ENCODE measurements at regions not wholly inside any gene's neighbourhood (a gene's known extent, or its start where the extent isn't known, plus 50 kb on each side); places are given as distances from the start of the nearest gene placed in this dataset.

DNA sequence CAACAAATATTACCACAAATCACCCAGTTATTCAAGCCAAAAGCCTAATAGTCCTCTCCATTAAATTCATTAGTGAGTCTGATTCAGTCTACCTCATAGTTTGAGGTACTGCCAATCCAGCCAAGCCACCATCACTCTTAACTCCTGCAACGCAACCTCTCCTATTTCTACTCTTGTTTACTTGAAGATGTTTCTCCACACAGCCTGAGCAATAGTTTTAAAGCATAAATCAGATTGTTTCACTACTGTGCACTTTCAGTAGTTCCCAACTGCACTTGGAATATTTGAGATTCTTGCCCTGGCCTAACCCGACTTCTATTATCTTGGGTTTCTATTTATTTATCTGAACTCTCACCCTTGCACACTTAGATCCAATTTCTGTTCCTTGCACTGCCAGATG, 85.5 kb downstream of the YIPF5 start:
- peaks cover 7% of the 10 kb centered on the region for H3K9me3 ChIP-seq (replicated peaks; ENCODE audit: control insufficient read depth, low read depth, low read length)
- no peaks in the 10 kb centered on the region for H3K36me3 ChIP-seq (ENCODE audit: control insufficient read depth, insufficient read depth, low read length)
- WGBS (ENCODE audit: insufficient coverage) = 83% methylated on average over 1 of the region's 2 CpGs
- H3K4me3 ChIP-seq (ENCODE audit: low read length) = no peak overlapping the region
- no peak overlapping the region for H3K27ac ChIP-seq (ENCODE audit: low read length)
- peaks cover 8% of the 10 kb centered on the region for H3K4me1 ChIP-seq (ENCODE audit: control insufficient read depth, insufficient read depth, low read length)
- DNase-seq = no peak
- no peaks in the 10 kb centered on the region for H3K27me3 ChIP-seq (ENCODE audit: control insufficient read depth, insufficient read depth, low read length)

GRCh38 chr5:144085381-144085780, 85.1 kb downstream of the YIPF5 start:
- H3K4me3 ChIP-seq (ENCODE audit: low read length) = no peak overlapping the region
- H3K27me3 ChIP-seq (ENCODE audit: control insufficient read depth, insufficient read depth, low read length) = no peaks in the 10 kb centered on the region
- H3K36me3 ChIP-seq (ENCODE audit: control insufficient read depth, insufficient read depth, low read length) = no peaks in the 10 kb centered on the region
- no peak for DNase-seq
- no CpG with 5 or more reads among the region's 3 CpGs for WGBS (ENCODE audit: insufficient coverage)
- H3K27ac ChIP-seq (ENCODE audit: low read length) = no peak overlapping the region
- H3K9me3 ChIP-seq (replicated peaks; ENCODE audit: control insufficient read depth, low read depth, low read length) = peaks cover 7% of the 10 kb centered on the region
- H3K4me1 ChIP-seq (ENCODE audit: control insufficient read depth, insufficient read depth, low read length) = peaks cover 9% of the 10 kb centered on the region

DNA sequence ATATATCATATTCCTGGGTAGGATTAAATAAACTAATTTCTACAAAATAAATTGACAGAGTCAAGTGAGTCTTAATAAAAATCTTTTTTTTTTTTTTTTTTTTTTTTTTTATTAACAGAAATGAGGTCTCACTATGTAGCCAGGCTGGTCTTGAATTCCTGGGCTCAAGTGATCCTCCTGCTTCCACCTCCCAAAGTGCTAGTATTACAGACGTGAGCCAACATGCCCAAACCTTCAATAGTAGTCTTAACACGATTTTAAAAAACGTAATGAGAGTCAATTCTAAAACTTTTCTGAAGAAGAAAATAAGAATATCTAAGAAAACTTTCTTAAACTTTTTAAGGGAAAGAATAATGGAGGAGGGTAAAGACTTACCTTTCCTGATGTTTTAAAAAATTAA, 84.2 kb downstream of the YIPF5 start:
- WGBS (ENCODE audit: insufficient coverage) = no CpG with 5 or more reads among the region's 3 CpGs
- no peak overlapping the region for H3K27ac ChIP-seq (ENCODE audit: low read length)
- H3K36me3 ChIP-seq (ENCODE audit: control insufficient read depth, insufficient read depth, low read length) = no peaks in the 10 kb centered on the region
- no peak overlapping the region for H3K4me3 ChIP-seq (ENCODE audit: low read length)
- DNase-seq = no peak
- no peaks in the 10 kb centered on the region for H3K27me3 ChIP-seq (ENCODE audit: control insufficient read depth, insufficient read depth, low read length)
- peaks cover 10% of the 10 kb centered on the region for H3K4me1 ChIP-seq (ENCODE audit: control insufficient read depth, insufficient read depth, low read length)
- H3K9me3 ChIP-seq (replicated peaks; ENCODE audit: control insufficient read depth, low read depth, low read length) = peaks cover 4% of the 10 kb centered on the region

DNA sequence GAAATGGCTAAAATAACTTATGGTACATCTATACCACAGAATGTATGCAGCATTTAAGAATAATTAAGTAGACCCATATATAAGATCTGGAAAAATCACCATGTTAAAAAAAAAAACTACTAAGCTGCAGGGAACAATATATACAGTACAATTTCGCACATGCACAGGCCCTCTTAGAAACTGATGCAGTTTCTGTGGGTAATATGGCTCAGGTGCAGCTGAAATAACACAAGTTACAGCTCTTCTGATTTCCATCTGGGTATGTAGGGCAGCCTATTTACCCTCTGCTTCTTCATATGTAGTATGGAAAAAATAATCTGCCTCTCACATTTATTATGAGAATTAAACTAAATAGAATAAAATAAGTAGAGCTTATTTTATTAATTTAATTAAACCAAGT, 82.9 kb downstream of the YIPF5 start:
- Histone ChIP-seq H3K27ac (ENCODE audit: low read length) (no peak overlapping the region), H3K36me3 (ENCODE audit: control insufficient read depth, insufficient read depth, low read length) (no peaks in the 10 kb centered on the region), H3K4me3 (ENCODE audit: low read length) (no peak overlapping the region), H3K4me1 (ENCODE audit: control insufficient read depth, insufficient read depth, low read length) (peaks cover 12% of the 10 kb centered on the region), H3K27me3 (ENCODE audit: control insufficient read depth, insufficient read depth, low read length) (no peaks in the 10 kb centered on the region), H3K9me3 (replicated peaks; ENCODE audit: control insufficient read depth, low read depth, low read length) (no peaks in the 10 kb centered on the region)
- WGBS (ENCODE audit: insufficient coverage) = no CpG with 5 or more reads among the region's 1 CpG
- no peak for DNase-seq

DNA sequence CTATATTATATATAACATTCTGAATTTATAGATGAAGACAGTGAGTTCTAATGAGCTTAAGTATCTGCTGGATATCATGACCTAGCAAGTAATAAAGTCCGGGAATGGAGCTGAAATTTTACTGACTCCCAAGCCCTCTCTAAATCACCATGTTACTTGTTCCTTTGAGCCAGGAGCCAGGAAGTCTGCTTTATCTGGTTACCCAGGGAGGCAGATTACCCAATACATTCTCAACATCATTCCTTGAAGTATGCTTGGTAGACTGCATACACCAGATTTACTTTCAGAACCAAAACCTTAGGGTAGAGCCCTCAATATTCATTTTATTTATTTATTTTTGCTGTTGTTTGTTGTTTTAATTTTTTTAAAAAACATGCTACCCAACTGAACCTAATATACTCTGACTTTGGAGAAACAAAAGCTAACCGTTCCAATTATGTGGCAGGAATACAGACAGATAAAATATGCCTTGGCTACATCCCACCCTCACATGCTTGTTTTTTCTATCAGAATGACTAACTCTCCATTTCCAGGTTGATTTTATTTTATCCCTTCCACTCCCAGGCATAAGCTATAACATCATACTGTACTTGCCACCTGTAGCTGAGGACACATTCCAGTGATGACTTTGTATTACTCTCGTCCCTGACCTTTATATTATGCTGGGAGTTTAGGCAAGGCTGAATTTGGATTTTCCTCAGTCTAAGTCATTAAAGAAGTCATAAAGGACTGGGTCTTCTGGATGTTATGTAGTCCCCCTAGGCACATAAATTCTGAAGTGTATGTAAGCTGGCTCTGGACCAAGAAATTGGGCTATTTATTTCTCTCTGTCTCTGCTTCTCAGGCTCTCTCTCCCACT, 82.0 kb downstream of the YIPF5 start:
- peak; percentile 90 for DNase-seq
- 80% methylated on average over 1 of the region's 3 CpGs for WGBS (ENCODE audit: insufficient coverage)
- H3K27me3 ChIP-seq (ENCODE audit: control insufficient read depth, insufficient read depth, low read length) = no peaks in the 10 kb centered on the region
- H3K4me3 ChIP-seq (ENCODE audit: low read length) = no peak overlapping the region
- H3K4me1 ChIP-seq (ENCODE audit: control insufficient read depth, insufficient read depth, low read length) = peaks cover 12% of the 10 kb centered on the region
- peak overlapping the region; percentile 83 for H3K27ac ChIP-seq (ENCODE audit: low read length)
- H3K36me3 ChIP-seq (ENCODE audit: control insufficient read depth, insufficient read depth, low read length) = no peaks in the 10 kb centered on the region
- no peaks in the 10 kb centered on the region for H3K9me3 ChIP-seq (replicated peaks; ENCODE audit: control insufficient read depth, low read depth, low read length)

- Histone ChIP-seq H3K27me3 (ENCODE audit: control insufficient read depth, insufficient read depth, low read length) (no peaks in the 10 kb centered on the region), H3K9me3 (replicated peaks; ENCODE audit: control insufficient read depth, low read depth, low read length) (no peaks in the 10 kb centered on the region), H3K4me1 (ENCODE audit: control insufficient read depth, insufficient read depth, low read length) (peaks cover 12% of the 10 kb centered on the region), H3K27ac (ENCODE audit: low read length) (peak overlapping the region; percentile 83), H3K4me3 (ENCODE audit: low read length) (no peak overlapping the region), H3K36me3 (ENCODE audit: control insufficient read depth, insufficient read depth, low read length) (no peaks in the 10 kb centered on the region)
- DNase-seq = peak; percentile 75
- WGBS (ENCODE audit: insufficient coverage) = no CpG with 5 or more reads among the region's 2 CpGs
Measured at GRCh38 chr5:144089401-144090021, 80.9 kb downstream of the YIPF5 start.

GRCh38 chr5:144092508-144092907, 78.0 kb downstream of the YIPF5 start:
- WGBS (ENCODE audit: insufficient coverage) = no CpG with 5 or more reads among the region's 3 CpGs
- peaks cover 3% of the 10 kb centered on the region for H3K9me3 ChIP-seq (replicated peaks; ENCODE audit: control insufficient read depth, low read depth, low read length)
- peaks cover 12% of the 10 kb centered on the region for H3K4me1 ChIP-seq (ENCODE audit: control insufficient read depth, insufficient read depth, low read length)
- H3K36me3 ChIP-seq (ENCODE audit: control insufficient read depth, insufficient read depth, low read length) = no peaks in the 10 kb centered on the region
- no peak for DNase-seq
- no peaks in the 10 kb centered on the region for H3K27me3 ChIP-seq (ENCODE audit: control insufficient read depth, insufficient read depth, low read length)
- no peak overlapping the region for H3K4me3 ChIP-seq (ENCODE audit: low read length)
- no peak overlapping the region for H3K27ac ChIP-seq (ENCODE audit: low read length)

DNA sequence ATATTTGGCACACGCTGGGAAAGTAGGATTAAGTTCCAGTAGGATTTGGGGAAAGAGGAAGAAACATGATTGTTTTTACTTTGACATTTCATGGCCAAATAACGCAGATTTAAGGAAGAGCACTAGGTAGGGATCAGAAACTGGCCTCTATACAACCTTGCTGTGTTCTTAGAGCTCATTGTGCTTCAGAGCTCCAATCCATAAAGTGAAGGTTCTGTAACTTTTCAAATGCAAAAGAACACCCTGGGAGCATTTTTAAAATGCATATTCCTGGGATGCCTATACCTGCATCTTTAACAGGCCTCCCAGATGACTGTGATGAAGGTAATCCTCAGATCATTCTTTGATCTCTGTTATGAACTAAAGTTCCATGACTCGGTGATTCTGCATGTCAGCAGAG, 77.1 kb downstream of the YIPF5 start:
- H3K9me3 ChIP-seq (replicated peaks; ENCODE audit: control insufficient read depth, low read depth, low read length) = peaks cover 3% of the 10 kb centered on the region
- H3K36me3 ChIP-seq (ENCODE audit: control insufficient read depth, insufficient read depth, low read length) = no peaks in the 10 kb centered on the region
- 14% methylated on average over 1 of the region's 3 CpGs for WGBS (ENCODE audit: insufficient coverage)
- H3K4me1 ChIP-seq (ENCODE audit: control insufficient read depth, insufficient read depth, low read length) = peaks cover 12% of the 10 kb centered on the region
- H3K4me3 ChIP-seq (ENCODE audit: low read length) = no peak overlapping the region
- no peak overlapping the region for H3K27ac ChIP-seq (ENCODE audit: low read length)
- DNase-seq = peak; percentile 30
- no peaks in the 10 kb centered on the region for H3K27me3 ChIP-seq (ENCODE audit: control insufficient read depth, insufficient read depth, low read length)

DNA sequence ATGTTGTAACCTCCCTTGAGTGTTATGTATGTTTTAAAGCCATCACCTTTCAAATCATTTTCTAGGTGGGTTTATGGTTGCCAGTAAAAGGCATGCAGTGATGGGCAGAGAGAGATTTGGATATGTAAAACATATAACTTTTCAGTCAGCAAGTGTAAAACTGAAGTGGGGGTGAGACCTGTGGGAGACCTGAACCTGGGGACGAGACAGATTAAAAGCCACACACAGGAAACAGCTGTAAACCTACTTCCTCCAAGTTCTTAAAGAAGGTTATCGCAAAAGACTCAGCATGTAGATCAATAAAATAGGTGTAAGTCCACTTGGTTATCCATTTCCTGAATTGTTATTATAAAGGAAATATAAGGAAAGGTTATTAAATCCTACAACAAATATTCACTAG, 76.6 kb downstream of the YIPF5 start:
- WGBS (ENCODE audit: insufficient coverage) = no CpG with 5 or more reads among the region's 2 CpGs

GRCh38 chr5:144100702-144101101, 69.8 kb downstream of the YIPF5 start:
- H3K9me3 ChIP-seq (replicated peaks; ENCODE audit: control insufficient read depth, low read depth, low read length) = peaks cover 3% of the 10 kb centered on the region
- no peak overlapping the region for H3K4me3 ChIP-seq (ENCODE audit: low read length)
- H3K27ac ChIP-seq (ENCODE audit: low read length) = no peak overlapping the region
- WGBS (ENCODE audit: insufficient coverage) = no CpG with 5 or more reads among the region's 1 CpG
- no peaks in the 10 kb centered on the region for H3K4me1 ChIP-seq (ENCODE audit: control insufficient read depth, insufficient read depth, low read length)
- no peaks in the 10 kb centered on the region for H3K27me3 ChIP-seq (ENCODE audit: control insufficient read depth, insufficient read depth, low read length)
- DNase-seq = no peak
- no peaks in the 10 kb centered on the region for H3K36me3 ChIP-seq (ENCODE audit: control insufficient read depth, insufficient read depth, low read length)

More for the DNA sequence above, 76.6 kb downstream of the YIPF5 start:
- DNase-seq = no peak
- Histone ChIP-seq H3K4me3 (ENCODE audit: low read length) (no peak overlapping the region), H3K27me3 (ENCODE audit: control insufficient read depth, insufficient read depth, low read length) (no peaks in the 10 kb centered on the region), H3K36me3 (ENCODE audit: control insufficient read depth, insufficient read depth, low read length) (no peaks in the 10 kb centered on the region), H3K9me3 (replicated peaks; ENCODE audit: control insufficient read depth, low read depth, low read length) (peaks cover 3% of the 10 kb centered on the region), H3K4me1 (ENCODE audit: control insufficient read depth, insufficient read depth, low read length) (peaks cover 10% of the 10 kb centered on the region), H3K27ac (ENCODE audit: low read length) (no peak overlapping the region)

All from muscle of leg (tissue), 3 donors.